ENCODE measurements at regions not wholly inside any gene's neighbourhood (a gene's known extent, or its start where the extent isn't known, plus 50 kb on each side); places are given as distances from the start of the nearest gene placed in this dataset.

- Histone ChIP-seq H3K79me2 (no peaks in the 10 kb centered on the region), H3K27me3 (no peaks in the 10 kb centered on the region), H3K27ac (no peak overlapping the region), H3K9me3 (ENCODE audit: low read depth) (no peaks in the 10 kb centered on the region), H2AFZ (no peak overlapping the region), H3K9me2 (replicated peaks; ENCODE audit: insufficient read depth) (no peaks in the 10 kb centered on the region), H3K36me3 (replicated peaks; ENCODE audit: insufficient read depth, low read depth) (no peaks in the 10 kb centered on the region), H3K4me3 (no peak overlapping the region), H3K4me1 (ENCODE audit: insufficient read depth) (no peaks in the 10 kb centered on the region), H3K4me2 (no peak overlapping the region), H4K20me1 (ENCODE audit: insufficient read depth, poor library complexity, severe bottlenecking) (no peaks in the 10 kb centered on the region)
- TF ChIP-seq EZH2 (IDR thresholded peaks at IDR 0.05; ENCODE audit: borderline replicate concordance) (no peak), CTCF (IDR thresholded peaks at IDR 0.05; ENCODE audit: poor library complexity) (no peak), EZH2phosphoT487 (IDR thresholded peaks at IDR 0.05; ENCODE audit: low read depth, severe bottlenecking, unreplicated experiment) (no peak)
- no peak for DNase-seq (ENCODE audit: low spot score)
- WGBS (ENCODE audit: low lambda C conversion rate, missing lambda C conversion rate), result 92% methylated on average over 5 of the region's 5 CpGs
Observed at GRCh38 chr18:67260841-67261240, 255.7 kb downstream of the DSEL start.

- no peak overlapping the region for H3K27ac ChIP-seq
- no peaks in the 10 kb centered on the region for H4K20me1 ChIP-seq (ENCODE audit: insufficient read depth, poor library complexity, severe bottlenecking)
- H3K4me3 ChIP-seq, result no peak overlapping the region
- no peak overlapping the region for H3K4me2 ChIP-seq
- H3K9me3 ChIP-seq (ENCODE audit: low read depth), result no peaks in the 10 kb centered on the region
- H3K9me2 ChIP-seq (replicated peaks; ENCODE audit: insufficient read depth), result no peaks in the 10 kb centered on the region
- no peaks in the 10 kb centered on the region for H3K36me3 ChIP-seq (replicated peaks; ENCODE audit: insufficient read depth, low read depth)
- TF ChIP-seq EZH2 (IDR thresholded peaks at IDR 0.05; ENCODE audit: borderline replicate concordance) (no peak), EZH2phosphoT487 (IDR thresholded peaks at IDR 0.05; ENCODE audit: low read depth, severe bottlenecking, unreplicated experiment) (no peak), CTCF (IDR thresholded peaks at IDR 0.05; ENCODE audit: poor library complexity) (no peak)
- no peaks in the 10 kb centered on the region for H3K27me3 ChIP-seq
- H3K79me2 ChIP-seq, result no peaks in the 10 kb centered on the region
- no peak for DNase-seq (ENCODE audit: low spot score)
- 94% methylated on average over 9 of the region's 9 CpGs for WGBS (ENCODE audit: low lambda C conversion rate, missing lambda C conversion rate)
- no peaks in the 10 kb centered on the region for H3K4me1 ChIP-seq (ENCODE audit: insufficient read depth)
- no peak overlapping the region for H2AFZ ChIP-seq
Observed at GRCh38 chr18:67250776-67251424, 265.6 kb downstream of the DSEL start.

GRCh38 chr18:67243799-67244587 lies 272.5 kb downstream of the DSEL start:
- no peak for TF ChIP-seq EZH2phosphoT487 (IDR thresholded peaks at IDR 0.05; ENCODE audit: low read depth, severe bottlenecking, unreplicated experiment)
- no peak for TF ChIP-seq CTCF (IDR thresholded peaks at IDR 0.05; ENCODE audit: poor library complexity)
- no peak for TF ChIP-seq EZH2 (IDR thresholded peaks at IDR 0.05; ENCODE audit: borderline replicate concordance)
- peak overlapping the region; percentile 36 for H3K4me2 ChIP-seq
- no peaks in the 10 kb centered on the region for H3K79me2 ChIP-seq

More at GRCh38 chr18:67243799-67244587, 272.5 kb downstream of the DSEL start:
- no peaks in the 10 kb centered on the region for H3K9me3 ChIP-seq (ENCODE audit: low read depth)
- H3K27ac ChIP-seq, result no peak overlapping the region
- 42% methylated on average over 3 of the region's 3 CpGs for WGBS (ENCODE audit: low lambda C conversion rate, missing lambda C conversion rate)
- H3K27me3 ChIP-seq, result no peaks in the 10 kb centered on the region
- H3K36me3 ChIP-seq (replicated peaks; ENCODE audit: insufficient read depth, low read depth), result no peaks in the 10 kb centered on the region
- no peaks in the 10 kb centered on the region for H3K4me1 ChIP-seq (ENCODE audit: insufficient read depth)
- H3K4me3 ChIP-seq, result no peak overlapping the region
- H4K20me1 ChIP-seq (ENCODE audit: insufficient read depth, poor library complexity, severe bottlenecking), result no peaks in the 10 kb centered on the region
- H3K9me2 ChIP-seq (replicated peaks; ENCODE audit: insufficient read depth), result no peaks in the 10 kb centered on the region
- no peak for DNase-seq (ENCODE audit: low spot score)
- H2AFZ ChIP-seq, result no peak overlapping the region

Data from hepatocyte (in vitro differentiated cells).